H1 (cell line): ENCODE measurements at regions not wholly inside any gene's neighbourhood (a gene's known extent, or its start where the extent isn't known, plus 50 kb on each side); places are given as distances from the start of the nearest gene placed in this dataset.

Source experiments
- CTCF ChIA-PET: fragments of 300-600 bp; sonication (Branson Sonifier 250); formaldehyde crosslinking; loops from one replicate; lab custom pipeline; 2021; ENCODE audit not compliant: partially characterized antibody; lab: Charles Lee
- POLR2A ChIA-PET: fragments of 300-600 bp; sonication (Branson Sonifier 250); formaldehyde crosslinking; loops from one replicate; lab custom pipeline; 2021; ENCODE audit warnings: inconsistent platforms; ENCODE audit not compliant: partially characterized antibody; lab: Charles Lee
- DNase-seq, 2 experiments: peaks; one replicate each; pipeline versions ENCODE4 v3.0.0 to v3.0.0-alpha.2; 2010 to 2022; ENCODE audit warnings: low spot score in 2 of 2, low read depth in 1 of 2, mixed read lengths in 1 of 2
- FAIRE-seq: peaks from 2 replicates; lab custom pipeline; 2011; peaks lifted over from hg19 to GRCh38; lab: Jason Lieb, UNC
- H2AFZ ChIP-seq: 2 replicates; pipeline ENCODE4 v1.8.1; 2012; ENCODE audit warnings: low read length, inconsistent platforms
- H2AK5ac ChIP-seq: 2 replicates; pipeline ENCODE4 v1.6.1; 2013; ENCODE audit warnings: low read depth, low read length
- H2BK120ac ChIP-seq: replicated peaks from 2 replicates; pipeline ENCODE3; 2013; ENCODE audit warnings: low read depth, low read length, inconsistent platforms
- H2BK12ac ChIP-seq: 2 replicates; pipeline ENCODE4 v1.6.1; 2013; ENCODE audit warnings: low read depth, low read length
- H2BK15ac ChIP-seq: 2 replicates; pipeline ENCODE4 v1.6.1; 2013; ENCODE audit warnings: low read length
- H2BK20ac ChIP-seq: 2 replicates; pipeline ENCODE4 v1.6.1; 2013; ENCODE audit warnings: low read length
- H2BK5ac ChIP-seq: 2 replicates; pipeline ENCODE4 v1.6.1; 2013; ENCODE audit warnings: low read depth, low read length
- H3K14ac ChIP-seq: 2 replicates; pipeline ENCODE4 v1.6.1; 2013; ENCODE audit warnings: inconsistent platforms; ENCODE audit not compliant: insufficient read length
- H3K18ac ChIP-seq: 2 replicates; pipeline ENCODE4 v1.6.1; 2013; ENCODE audit warnings: low read length; ENCODE audit errors: extremely low read depth
- H3K23ac ChIP-seq: 2 replicates; pipeline ENCODE4 v1.6.1; 2013; ENCODE audit warnings: inconsistent platforms; ENCODE audit not compliant: insufficient read length
- H3K23me2 ChIP-seq: 2 replicates; pipeline ENCODE4 v1.6.1; 2013; ENCODE audit warnings: low read depth, low read length
- H3K27ac ChIP-seq: 2 replicates; pipeline ENCODE4 v1.6.1; 2011; ENCODE audit warnings: low read depth, low read length, inconsistent platforms
- H3K27me3 ChIP-seq, 4 experiments: replicated peaks in 1 of 4; 1 replicate in 1 of 4; 2 replicates in 3 of 4; pipeline versions ENCODE4 v1.6.1 to v1.8.1; 2011 to 2013; ENCODE audit warnings: low read length in 3 of 4, mild to moderate bottlenecking in 3 of 4, inconsistent platforms in 2 of 4, mixed read lengths in 2 of 4, moderate library complexity in 1 of 4; ENCODE audit not compliant: control insufficient read depth in 3 of 4, insufficient read depth in 3 of 4; ENCODE audit errors: extremely low read depth in 1 of 4
- H3K36me3 ChIP-seq, 4 experiments: 2 replicates each; pipeline versions ENCODE4 v1.6.1 to v1.8.1; 2011 to 2013; ENCODE audit warnings: mild to moderate bottlenecking in 4 of 4, low read length in 3 of 4, moderate library complexity in 2 of 4, control low read depth in 1 of 4, inconsistent platforms in 1 of 4; ENCODE audit not compliant: insufficient read depth in 4 of 4, control insufficient read depth in 2 of 4
- H3K4ac ChIP-seq: replicated peaks from 2 replicates; pipeline ENCODE3; 2013; ENCODE audit warnings: low read length, low read depth, mixed read lengths, inconsistent platforms; ENCODE audit not compliant: insufficient read length
- H3K4me1 ChIP-seq, 4 experiments: replicated peaks in 1 of 4; 1 replicate in 1 of 4; 2 replicates in 3 of 4; pipeline versions ENCODE4 v1.6.1 to v1.8.1; 2011 to 2013; ENCODE audit warnings: low read length in 3 of 4, inconsistent platforms in 2 of 4, mixed read lengths in 1 of 4; ENCODE audit not compliant: insufficient read depth in 4 of 4, control insufficient read depth in 3 of 4
- H3K4me2 ChIP-seq, 2 experiments: 2 replicates each; pipeline versions ENCODE4 v1.6.1 to v1.8.1; 2011 to 2013; ENCODE audit warnings: low read depth in 2 of 2, low read length in 2 of 2, control low read depth in 1 of 2, inconsistent platforms in 1 of 2, mild to moderate bottlenecking in 1 of 2; ENCODE audit not compliant: insufficient read depth in 1 of 2
- H3K4me3 ChIP-seq, 4 experiments: fragments of 200-600, 300-600 bp in 1 of 4; sonication (generic), shearing (Covaris generic), sonication (Bioruptor Twin) in 1 of 4; 2 replicates each; pipeline versions ENCODE4 v1.5.1 to v1.8.1; 2011 to 2016; ENCODE audit warnings: low read length in 4 of 4, low read depth in 3 of 4, control low read depth in 2 of 4, inconsistent platforms in 2 of 4, mild to moderate bottlenecking in 2 of 4, mixed read lengths in 1 of 4, moderate library complexity in 1 of 4; ENCODE audit not compliant: insufficient read depth in 2 of 4; ENCODE audit errors: extremely low read depth in 1 of 4
- H3K56ac ChIP-seq: replicated peaks from 2 replicates; pipeline ENCODE3; 2013; ENCODE audit warnings: low read depth, mild to moderate bottlenecking, mixed read lengths, low read length, inconsistent platforms; ENCODE audit not compliant: insufficient read length
- H3K79me1 ChIP-seq: 2 replicates; pipeline ENCODE4 v1.6.1; 2013; ENCODE audit warnings: low read depth, low read length, control low read depth
- H3K79me2 ChIP-seq, 2 experiments: 2 replicates each; pipeline versions ENCODE4 v1.6.1 to v1.8.1; 2012 to 2013; ENCODE audit warnings: low read length in 2 of 2, mild to moderate bottlenecking in 2 of 2, inconsistent platforms in 1 of 2; ENCODE audit not compliant: insufficient read depth in 2 of 2, control insufficient read depth in 1 of 2
- H3K9ac ChIP-seq, 4 experiments: replicated peaks in 1 of 4; 1 replicate in 1 of 4; 2 replicates in 3 of 4; pipeline versions ENCODE4 v1.6.1 to v1.8.1; 2011 to 2013; ENCODE audit warnings: low read depth in 3 of 4, low read length in 3 of 4, control low read depth in 2 of 4, mild to moderate bottlenecking in 2 of 4, moderate library complexity in 2 of 4, inconsistent platforms in 1 of 4; ENCODE audit errors: extremely low read depth in 1 of 4
- H3K9me3 ChIP-seq, 2 experiments: 2 replicates each; pipeline versions ENCODE4 v1.6.1 to v1.8.1; 2012 to 2013; ENCODE audit warnings: mild to moderate bottlenecking in 2 of 2, moderate library complexity in 2 of 2, control low read depth in 1 of 2, inconsistent platforms in 1 of 2, low read depth in 1 of 2, low read length in 1 of 2, mixed read lengths in 1 of 2; ENCODE audit not compliant: insufficient read depth in 2 of 2
- H4K20me1 ChIP-seq, 2 experiments: replicated peaks in 1 of 2; 2 replicates each; pipeline versions ENCODE3 to v1.8.1; 2011 to 2013; ENCODE audit warnings: inconsistent platforms in 2 of 2, low read length in 2 of 2, mild to moderate bottlenecking in 1 of 2; ENCODE audit not compliant: insufficient read depth in 2 of 2, control insufficient read depth in 1 of 2
- H4K5ac ChIP-seq: 2 replicates; pipeline ENCODE4 v1.6.1; 2013; ENCODE audit warnings: low read length, low read depth, mixed read lengths, inconsistent platforms; ENCODE audit not compliant: insufficient read length
- H4K8ac ChIP-seq: 2 replicates; pipeline ENCODE4 v1.8.0; 2013; ENCODE audit warnings: mild to moderate bottlenecking, moderate library complexity, low read length, inconsistent platforms; ENCODE audit not compliant: insufficient read depth; ENCODE audit errors: extremely low read depth
- H4K91ac ChIP-seq: replicated peaks from 2 replicates; pipeline ENCODE3; 2013; ENCODE audit warnings: low read length, mixed read lengths, inconsistent platforms; ENCODE audit not compliant: insufficient read length
- BRCA1 ChIP-seq: IDR thresholded peaks from 2 replicates; pipeline ENCODE4 v1.6.1; 2012; ENCODE audit warnings: low read depth, low read length, improper control_type of control experiment
- CBX8 ChIP-seq: fragments of 300-800, 300-1000 bp; sonication (generic); IDR thresholded peaks from 2 replicates; pipeline ENCODE4 v1.7.1; 2016; ENCODE audit warnings: low read depth, low read length, borderline replicate concordance
- CHD2 ChIP-seq: IDR thresholded peaks from 2 replicates; pipeline ENCODE4 v1.6.1; 2012; ENCODE audit warnings: low read length, improper control_type of control experiment
- CREB1 ChIP-seq: IDR thresholded peaks from 2 replicates; pipeline ENCODE4 v1.6.1; 2012; ENCODE audit warnings: inconsistent platforms
- EGR1 ChIP-seq: IDR thresholded peaks from 2 replicates; pipeline ENCODE4 v1.6.1; 2011; ENCODE audit warnings: low read depth, low read length, borderline replicate concordance
- JUND ChIP-seq: IDR thresholded peaks from 2 replicates; pipeline ENCODE4 v1.6.1; 2011; ENCODE audit warnings: mild to moderate bottlenecking, improper control_type of control experiment, low read length
- MAFK ChIP-seq: IDR thresholded peaks from 2 replicates; pipeline ENCODE4 v1.6.1; 2012; ENCODE audit warnings: low read depth, mild to moderate bottlenecking, improper control_type of control experiment, low read length
- NRF1 ChIP-seq: IDR thresholded peaks from 2 replicates; pipeline ENCODE4 v1.6.1; 2011; ENCODE audit warnings: mild to moderate bottlenecking, low read depth, low read length, improper control_type of control experiment
- SIX5 ChIP-seq: IDR thresholded peaks from 2 replicates; pipeline ENCODE4 v1.6.1; 2011; ENCODE audit warnings: mild to moderate bottlenecking, low read depth, low read length
- TAF7 ChIP-seq: optimal IDR thresholded peaks from 2 replicates; pipeline ENCODE3; 2011; ENCODE audit warnings: low read depth, mild to moderate bottlenecking, inconsistent platforms, low read length, moderate library complexity, borderline replicate concordance
- TEAD4 ChIP-seq: IDR thresholded peaks from 2 replicates; pipeline ENCODE4 v1.6.1; 2012; ENCODE audit warnings: low read depth, low read length, inconsistent platforms, mixed read lengths
- WGBS, 2 experiments: shearing (Covaris generic) in 1 of 2; methylation state at CpG; one replicate each; pipeline versions ENCODE4 v1.1.6 to v1.1.7; 2013 to 2015; ENCODE audit warnings: low lambda C conversion rate in 2 of 2, mixed read lengths in 2 of 2, inconsistent platforms in 1 of 2, low coverage in 1 of 2, missing lambda C conversion rate in 1 of 2; ENCODE audit not compliant: insufficient replicate concordance in 2 of 2, insufficient coverage in 1 of 2, insufficient read length in 1 of 2; ENCODE audit errors: extremely low coverage in 1 of 2, missing lambda C conversion rate in 1 of 2; 5-methylcytosine and 5-hydroxymethylcytosine counted together
- TF ChIP-seq, protein P1 (sequence below): IDR thresholded peaks from 2 replicates; pipeline ENCODE4 v1.6.1; 2012; ENCODE audit warnings: inconsistent platforms

DNA sequence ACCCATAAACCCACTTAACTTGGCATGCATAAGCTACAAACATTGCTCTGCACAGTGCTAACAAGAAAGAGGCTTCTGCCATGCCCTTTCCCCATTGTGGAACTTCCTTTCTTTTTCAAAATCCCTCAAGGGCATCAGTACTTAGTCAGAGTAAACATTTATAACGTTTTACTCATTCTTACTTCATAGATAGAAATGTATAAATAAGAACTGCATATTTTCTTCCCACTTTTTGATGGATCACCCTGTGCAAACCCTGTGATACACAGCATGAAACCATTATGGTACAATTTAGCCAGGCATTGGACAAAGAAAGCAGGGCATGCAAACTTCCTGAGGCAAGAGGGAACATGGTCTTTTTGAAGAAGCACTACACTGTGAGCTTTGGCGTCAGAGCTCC, 113.8 kb upstream of the FOXG1 start:
- no peak overlapping the region for H2BK15ac ChIP-seq
- peaks cover 0 to 3% (median 1%) of the 10 kb centered on the region in 4 experiments; a peak in 2 of 7 replicates for H3K4me1 ChIP-seq
- CTCF ChIA-PET = no interaction called here
- H4K5ac ChIP-seq = no peak overlapping the region
- no peak for FAIRE-seq
- no peak overlapping the region for H3K56ac ChIP-seq
- no peak overlapping the region for H2BK20ac ChIP-seq
- 76% methylated on average over 2 of the region's 2 CpGs; no CpG with 5 or more reads in 1 of the 2 experiments for WGBS, 2 experiments
- H3K27ac ChIP-seq = no peak overlapping the region
- no peak overlapping the region for H2BK120ac ChIP-seq
- H3K18ac ChIP-seq = no peak overlapping the region
- no peak overlapping the region for H3K9ac ChIP-seq
- DNase-seq = no peak
- H3K4ac ChIP-seq = no peak overlapping the region
- no peaks in the 10 kb centered on the region for H3K79me2 ChIP-seq
- H3K23ac ChIP-seq = no peak overlapping the region
- peak overlapping the region; percentile 63; the same call in 1 of the 2 replicates for H2AFZ ChIP-seq
- no peaks in the 10 kb centered on the region for H3K36me3 ChIP-seq
- no peak overlapping the region for H3K14ac ChIP-seq
- no peaks in the 10 kb centered on the region for H3K9me3 ChIP-seq
- no peaks in the 10 kb centered on the region for H3K23me2 ChIP-seq
- H3K79me1 ChIP-seq = no peaks in the 10 kb centered on the region
- POLR2A ChIA-PET = interaction anchor here (0.8 kb wide), 1 partner anchor 11 kb away, joined by 3 read pairs; no protein-coding TSS in a partner anchor
- no peak overlapping the region for H2AK5ac ChIP-seq
- H3K27me3 ChIP-seq = no peaks in the 10 kb centered on the region
- no peak overlapping the region for H2BK5ac ChIP-seq
- no peak overlapping the region for H2BK12ac ChIP-seq
- no peak overlapping the region for H3K4me2 ChIP-seq
- no peak overlapping the region for H4K8ac ChIP-seq
- no peaks in the 10 kb centered on the region for H4K20me1 ChIP-seq
- no peak overlapping the region for H3K4me3 ChIP-seq
- TF ChIP-seq TAF7 (no peak), NRF1 (no peak), MAFK (no peak), CBX8 (no peak), CREB1 (no peak), SIX5 (no peak), EGR1 (no peak), TEAD4 (no peak), CHD2 (no peak), BRCA1 (no peak), JUND (no peak)
- TF ChIP-seq, protein P1, sequence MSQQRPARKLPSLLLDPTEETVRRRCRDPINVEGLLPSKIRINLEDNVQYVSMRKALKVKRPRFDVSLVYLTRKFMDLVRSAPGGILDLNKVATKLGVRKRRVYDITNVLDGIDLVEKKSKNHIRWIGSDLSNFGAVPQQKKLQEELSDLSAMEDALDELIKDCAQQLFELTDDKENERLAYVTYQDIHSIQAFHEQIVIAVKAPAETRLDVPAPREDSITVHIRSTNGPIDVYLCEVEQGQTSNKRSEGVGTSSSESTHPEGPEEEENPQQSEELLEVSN = no peak
- H4K91ac ChIP-seq = no peak overlapping the region
